H1 (cell line): ENCODE measurements at regions not wholly inside any gene's neighbourhood (a gene's known extent, or its start where the extent isn't known, plus 50 kb on each side); places are given as distances from the start of the nearest gene placed in this dataset.

Experiments
- CTCF ChIA-PET: fragments of 300-600 bp; sonication (Branson Sonifier 250); formaldehyde crosslinking; loops from one replicate; lab custom pipeline; 2021; ENCODE audit not compliant: partially characterized antibody; lab: Charles Lee
- POLR2A ChIA-PET: fragments of 300-600 bp; sonication (Branson Sonifier 250); formaldehyde crosslinking; loops from one replicate; lab custom pipeline; 2021; ENCODE audit warnings: inconsistent platforms; ENCODE audit not compliant: partially characterized antibody; lab: Charles Lee
- DNase-seq, 2 experiments: peaks; one replicate each; pipeline versions ENCODE4 v3.0.0 to v3.0.0-alpha.2; 2010 to 2022; ENCODE audit warnings: low spot score in 2 of 2, low read depth in 1 of 2, mixed read lengths in 1 of 2
- FAIRE-seq: peaks from 2 replicates; lab custom pipeline; 2011; peaks lifted over from hg19 to GRCh38; lab: Jason Lieb, UNC
- H2AFZ ChIP-seq: 2 replicates; pipeline ENCODE4 v1.8.1; 2012; ENCODE audit warnings: low read length, inconsistent platforms
- H2AK5ac ChIP-seq: 2 replicates; pipeline ENCODE4 v1.6.1; 2013; ENCODE audit warnings: low read depth, low read length
- H2BK120ac ChIP-seq: replicated peaks from 2 replicates; pipeline ENCODE3; 2013; ENCODE audit warnings: low read depth, low read length, inconsistent platforms
- H2BK12ac ChIP-seq: 2 replicates; pipeline ENCODE4 v1.6.1; 2013; ENCODE audit warnings: low read depth, low read length
- H2BK15ac ChIP-seq: 2 replicates; pipeline ENCODE4 v1.6.1; 2013; ENCODE audit warnings: low read length
- H2BK20ac ChIP-seq: 2 replicates; pipeline ENCODE4 v1.6.1; 2013; ENCODE audit warnings: low read length
- H2BK5ac ChIP-seq: 2 replicates; pipeline ENCODE4 v1.6.1; 2013; ENCODE audit warnings: low read depth, low read length
- H3K14ac ChIP-seq: 2 replicates; pipeline ENCODE4 v1.6.1; 2013; ENCODE audit warnings: inconsistent platforms; ENCODE audit not compliant: insufficient read length
- H3K18ac ChIP-seq: 2 replicates; pipeline ENCODE4 v1.6.1; 2013; ENCODE audit warnings: low read length; ENCODE audit errors: extremely low read depth
- H3K23ac ChIP-seq: 2 replicates; pipeline ENCODE4 v1.6.1; 2013; ENCODE audit warnings: inconsistent platforms; ENCODE audit not compliant: insufficient read length
- H3K23me2 ChIP-seq: 2 replicates; pipeline ENCODE4 v1.6.1; 2013; ENCODE audit warnings: low read depth, low read length
- H3K27ac ChIP-seq: 2 replicates; pipeline ENCODE4 v1.6.1; 2011; ENCODE audit warnings: low read depth, low read length, inconsistent platforms
- H3K27me3 ChIP-seq, 4 experiments: replicated peaks in 1 of 4; 1 replicate in 1 of 4; 2 replicates in 3 of 4; pipeline versions ENCODE4 v1.6.1 to v1.8.1; 2011 to 2013; ENCODE audit warnings: low read length in 3 of 4, mild to moderate bottlenecking in 3 of 4, inconsistent platforms in 2 of 4, mixed read lengths in 2 of 4, moderate library complexity in 1 of 4; ENCODE audit not compliant: control insufficient read depth in 3 of 4, insufficient read depth in 3 of 4; ENCODE audit errors: extremely low read depth in 1 of 4
- H3K36me3 ChIP-seq, 4 experiments: 2 replicates each; pipeline versions ENCODE4 v1.6.1 to v1.8.1; 2011 to 2013; ENCODE audit warnings: mild to moderate bottlenecking in 4 of 4, low read length in 3 of 4, moderate library complexity in 2 of 4, control low read depth in 1 of 4, inconsistent platforms in 1 of 4; ENCODE audit not compliant: insufficient read depth in 4 of 4, control insufficient read depth in 2 of 4
- H3K4ac ChIP-seq: replicated peaks from 2 replicates; pipeline ENCODE3; 2013; ENCODE audit warnings: low read length, low read depth, mixed read lengths, inconsistent platforms; ENCODE audit not compliant: insufficient read length
- H3K4me1 ChIP-seq, 4 experiments: replicated peaks in 1 of 4; 1 replicate in 1 of 4; 2 replicates in 3 of 4; pipeline versions ENCODE4 v1.6.1 to v1.8.1; 2011 to 2013; ENCODE audit warnings: low read length in 3 of 4, inconsistent platforms in 2 of 4, mixed read lengths in 1 of 4; ENCODE audit not compliant: insufficient read depth in 4 of 4, control insufficient read depth in 3 of 4
- H3K4me2 ChIP-seq, 2 experiments: 2 replicates each; pipeline versions ENCODE4 v1.6.1 to v1.8.1; 2011 to 2013; ENCODE audit warnings: low read depth in 2 of 2, low read length in 2 of 2, control low read depth in 1 of 2, inconsistent platforms in 1 of 2, mild to moderate bottlenecking in 1 of 2; ENCODE audit not compliant: insufficient read depth in 1 of 2
- H3K4me3 ChIP-seq, 4 experiments: fragments of 200-600, 300-600 bp in 1 of 4; sonication (generic), shearing (Covaris generic), sonication (Bioruptor Twin) in 1 of 4; 2 replicates each; pipeline versions ENCODE4 v1.5.1 to v1.8.1; 2011 to 2016; ENCODE audit warnings: low read length in 4 of 4, low read depth in 3 of 4, control low read depth in 2 of 4, inconsistent platforms in 2 of 4, mild to moderate bottlenecking in 2 of 4, mixed read lengths in 1 of 4, moderate library complexity in 1 of 4; ENCODE audit not compliant: insufficient read depth in 2 of 4; ENCODE audit errors: extremely low read depth in 1 of 4
- H3K56ac ChIP-seq: replicated peaks from 2 replicates; pipeline ENCODE3; 2013; ENCODE audit warnings: low read depth, mild to moderate bottlenecking, mixed read lengths, low read length, inconsistent platforms; ENCODE audit not compliant: insufficient read length
- H3K79me1 ChIP-seq: 2 replicates; pipeline ENCODE4 v1.6.1; 2013; ENCODE audit warnings: low read depth, low read length, control low read depth
- H3K79me2 ChIP-seq, 2 experiments: 2 replicates each; pipeline versions ENCODE4 v1.6.1 to v1.8.1; 2012 to 2013; ENCODE audit warnings: low read length in 2 of 2, mild to moderate bottlenecking in 2 of 2, inconsistent platforms in 1 of 2; ENCODE audit not compliant: insufficient read depth in 2 of 2, control insufficient read depth in 1 of 2
- H3K9ac ChIP-seq, 4 experiments: replicated peaks in 1 of 4; 1 replicate in 1 of 4; 2 replicates in 3 of 4; pipeline versions ENCODE4 v1.6.1 to v1.8.1; 2011 to 2013; ENCODE audit warnings: low read depth in 3 of 4, low read length in 3 of 4, control low read depth in 2 of 4, mild to moderate bottlenecking in 2 of 4, moderate library complexity in 2 of 4, inconsistent platforms in 1 of 4; ENCODE audit errors: extremely low read depth in 1 of 4
- H3K9me3 ChIP-seq, 2 experiments: 2 replicates each; pipeline versions ENCODE4 v1.6.1 to v1.8.1; 2012 to 2013; ENCODE audit warnings: mild to moderate bottlenecking in 2 of 2, moderate library complexity in 2 of 2, control low read depth in 1 of 2, inconsistent platforms in 1 of 2, low read depth in 1 of 2, low read length in 1 of 2, mixed read lengths in 1 of 2; ENCODE audit not compliant: insufficient read depth in 2 of 2
- H4K20me1 ChIP-seq, 2 experiments: replicated peaks in 1 of 2; 2 replicates each; pipeline versions ENCODE3 to v1.8.1; 2011 to 2013; ENCODE audit warnings: inconsistent platforms in 2 of 2, low read length in 2 of 2, mild to moderate bottlenecking in 1 of 2; ENCODE audit not compliant: insufficient read depth in 2 of 2, control insufficient read depth in 1 of 2
- H4K5ac ChIP-seq: 2 replicates; pipeline ENCODE4 v1.6.1; 2013; ENCODE audit warnings: low read length, low read depth, mixed read lengths, inconsistent platforms; ENCODE audit not compliant: insufficient read length
- H4K8ac ChIP-seq: 2 replicates; pipeline ENCODE4 v1.8.0; 2013; ENCODE audit warnings: mild to moderate bottlenecking, moderate library complexity, low read length, inconsistent platforms; ENCODE audit not compliant: insufficient read depth; ENCODE audit errors: extremely low read depth
- H4K91ac ChIP-seq: replicated peaks from 2 replicates; pipeline ENCODE3; 2013; ENCODE audit warnings: low read length, mixed read lengths, inconsistent platforms; ENCODE audit not compliant: insufficient read length
- CEBPB ChIP-seq: IDR thresholded peaks from 2 replicates; pipeline ENCODE4 v1.6.1; 2012; ENCODE audit warnings: low read depth, low read length
- HDAC2 ChIP-seq, 2 experiments: fragments of 300-600 bp in 1 of 2; sonication (generic) in 1 of 2; IDR thresholded peaks; 2 replicates each; pipeline ENCODE4 v1.6.1; 2011 to 2012; ENCODE audit warnings: low read depth in 2 of 2, low read length in 2 of 2, mild to moderate bottlenecking in 2 of 2, moderate library complexity in 2 of 2, borderline replicate concordance in 1 of 2, inconsistent platforms in 1 of 2
- NRF1 ChIP-seq: IDR thresholded peaks from 2 replicates; pipeline ENCODE4 v1.6.1; 2011; ENCODE audit warnings: mild to moderate bottlenecking, low read depth, low read length, improper control_type of control experiment
- RAD21 ChIP-seq, 2 experiments: IDR thresholded peaks in 1 of 2; conservative IDR thresholded peaks in 1 of 2; 2 replicates each; pipeline ENCODE4 v1.6.1; 2011; ENCODE audit warnings: low read depth in 2 of 2, low read length in 2 of 2, improper control_type of control experiment in 1 of 2, inconsistent platforms in 1 of 2, mild to moderate bottlenecking in 1 of 2, moderate library complexity in 1 of 2
- WGBS, 2 experiments: shearing (Covaris generic) in 1 of 2; methylation state at CpG; one replicate each; pipeline versions ENCODE4 v1.1.6 to v1.1.7; 2013 to 2015; ENCODE audit warnings: low lambda C conversion rate in 2 of 2, mixed read lengths in 2 of 2, inconsistent platforms in 1 of 2, low coverage in 1 of 2, missing lambda C conversion rate in 1 of 2; ENCODE audit not compliant: insufficient replicate concordance in 2 of 2, insufficient coverage in 1 of 2, insufficient read length in 1 of 2; ENCODE audit errors: extremely low coverage in 1 of 2, missing lambda C conversion rate in 1 of 2; 5-methylcytosine and 5-hydroxymethylcytosine counted together

DNA sequence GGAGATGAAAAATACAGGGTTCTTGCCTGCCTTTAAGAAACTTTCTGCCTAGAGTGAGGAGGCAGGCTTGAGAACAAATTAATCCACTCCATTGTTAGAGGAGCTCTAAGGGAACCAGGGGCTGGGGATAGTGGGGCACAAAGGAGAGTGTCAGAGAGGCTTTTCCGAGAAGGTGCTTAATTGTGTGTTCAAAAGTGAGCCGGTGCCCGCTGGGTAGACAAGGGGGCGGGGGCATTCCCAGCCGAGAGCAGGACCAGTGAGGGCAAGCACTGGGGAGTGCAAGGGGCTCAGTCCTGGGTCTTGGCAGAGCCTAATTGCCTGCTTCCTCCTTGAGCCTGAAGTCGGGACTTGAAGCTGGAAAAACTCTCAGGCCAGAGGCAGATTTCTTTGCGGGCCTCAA is 377.4 kb downstream of the ETNK1 start:
- H3K4me1 ChIP-seq = no peaks in the 10 kb centered on the region
- no peak for FAIRE-seq
- H3K9ac ChIP-seq = no peak overlapping the region
- H2BK5ac ChIP-seq = no peak overlapping the region
- no peak for DNase-seq
- no peaks in the 10 kb centered on the region for H4K20me1 ChIP-seq
- no peak overlapping the region for H3K27ac ChIP-seq
- no peaks in the 10 kb centered on the region for H3K27me3 ChIP-seq
- H2BK120ac ChIP-seq = no peak overlapping the region
- H3K4ac ChIP-seq = no peak overlapping the region
- H3K79me2 ChIP-seq = no peaks in the 10 kb centered on the region
- H2AK5ac ChIP-seq = no peak overlapping the region
- H2BK12ac ChIP-seq = no peak overlapping the region
- ChIA-PET CTCF (interaction anchor here (0.7 to 1.7 kb wide), 5 partner anchors 9 to 73 kb away, joined by 3 to 4 read pairs (median 3); no protein-coding TSS in a partner anchor), POLR2A (no interaction called here)
- no peak overlapping the region for H3K4me2 ChIP-seq
- no peaks in the 10 kb centered on the region for H3K23me2 ChIP-seq
- no peak overlapping the region for H4K8ac ChIP-seq
- no peak overlapping the region for H3K23ac ChIP-seq
- no peaks in the 10 kb centered on the region for H3K79me1 ChIP-seq
- H2BK15ac ChIP-seq = no peak overlapping the region
- H3K56ac ChIP-seq = no peak overlapping the region
- H2AFZ ChIP-seq = no peak overlapping the region
- no peak overlapping the region for H3K18ac ChIP-seq
- no peak overlapping the region for H3K14ac ChIP-seq
- H3K4me3 ChIP-seq = no peak overlapping the region
- no peak overlapping the region for H4K91ac ChIP-seq
- H2BK20ac ChIP-seq = no peak overlapping the region
- H3K36me3 ChIP-seq = no peaks in the 10 kb centered on the region
- H3K9me3 ChIP-seq = 0 out of 4 replicates have a peak, but pooled peaks cover 0 to 3% of the 10 kb centered on the region in 2 experiments
- H4K5ac ChIP-seq = no peak overlapping the region
- 92% methylated on average over 7 of the region's 7 CpGs; no CpG with 5 or more reads in 1 of the 2 experiments for WGBS, 2 experiments
- no peak for TF ChIP-seq RAD21 (IDR thresholded peaks at IDR 0.05 in 1 of 2, conservative IDR thresholded peaks at IDR 0.05 in 1 of 2; ENCODE audit: low read depth in 2 of 2, low read length in 2 of 2)
- TF ChIP-seq CEBPB = no peak
- TF ChIP-seq HDAC2 (IDR thresholded peaks at IDR 0.05; ENCODE audit: borderline replicate concordance in 1 of 2, low read depth in 2 of 2, low read length in 2 of 2) = no peak
- no peak for TF ChIP-seq NRF1
- TF ChIP-seq, all 59 proteins: peak for 0
